IPS-NIHi7 (cell line): ENCODE measurements at regions not wholly inside any gene's neighbourhood (a gene's known extent, or its start where the extent isn't known, plus 50 kb on each side); places are given as distances from the start of the nearest gene placed in this dataset.
"Not testable (repeated sequence)": the region's sequence is repeated elsewhere in the genome, so short reads cannot be mapped to it uniquely, and the experiment has no call there.

Experiments
- DNase-seq: peaks from one replicate; pipeline ENCODE4 v3.0.0; 2012; ENCODE audit warnings: mixed read lengths; ENCODE audit errors: extremely low spot score

- peak; percentile 23 for DNase-seq
Measured at GRCh38 chrX:95218976-95219375, 1465.7 kb upstream of the DIAPH2 start.

GRCh38 chrX:95248386-95248785 is 1436.3 kb upstream of the DIAPH2 start:
- no peak for DNase-seq

DNA sequence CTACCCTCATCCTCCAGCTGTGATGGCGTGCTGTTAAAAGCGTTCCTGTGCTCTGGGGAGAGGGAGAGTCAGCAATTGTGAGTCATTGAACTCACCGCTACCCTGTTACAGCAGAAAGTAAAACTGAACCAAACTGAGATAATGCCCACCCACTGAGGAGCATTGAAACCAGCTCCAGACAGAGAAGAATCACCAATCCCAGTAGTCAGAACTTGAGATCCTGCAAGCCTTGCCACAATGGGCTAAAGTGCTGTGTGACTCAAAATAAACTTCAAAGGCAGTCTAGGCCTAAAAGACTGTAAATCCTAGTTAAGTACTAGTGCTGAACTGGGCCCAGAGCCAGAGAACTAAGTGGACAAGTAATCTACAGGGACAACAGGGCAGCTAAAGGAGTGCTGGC is 1394.2 kb upstream of the DIAPH2 start:
- DNase-seq = peak; percentile 26

GRCh38 chrX:95291561-95291960 is 1393.1 kb upstream of the DIAPH2 start:
- no peak for DNase-seq

DNA sequence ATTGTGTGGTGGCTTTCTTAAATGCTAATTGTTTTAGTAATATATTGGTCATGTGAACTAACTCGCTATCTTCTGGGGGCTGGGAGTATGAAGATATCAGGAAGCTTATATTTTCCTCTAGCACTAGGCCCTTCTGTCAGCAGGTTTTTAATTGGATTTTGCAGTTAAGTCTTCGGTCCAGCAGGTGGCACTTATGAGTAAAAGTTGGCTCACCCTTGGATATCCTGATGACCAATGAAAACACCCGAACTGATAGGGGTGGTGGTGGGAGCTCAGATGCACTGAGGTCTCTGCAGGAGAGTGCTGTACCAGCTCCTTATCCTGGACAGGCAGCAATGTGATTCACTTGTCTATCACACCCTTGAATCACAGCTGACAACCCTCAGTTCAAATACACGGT is 1365.8 kb upstream of the DIAPH2 start:
- DNase-seq = peak; percentile 79

DNA sequence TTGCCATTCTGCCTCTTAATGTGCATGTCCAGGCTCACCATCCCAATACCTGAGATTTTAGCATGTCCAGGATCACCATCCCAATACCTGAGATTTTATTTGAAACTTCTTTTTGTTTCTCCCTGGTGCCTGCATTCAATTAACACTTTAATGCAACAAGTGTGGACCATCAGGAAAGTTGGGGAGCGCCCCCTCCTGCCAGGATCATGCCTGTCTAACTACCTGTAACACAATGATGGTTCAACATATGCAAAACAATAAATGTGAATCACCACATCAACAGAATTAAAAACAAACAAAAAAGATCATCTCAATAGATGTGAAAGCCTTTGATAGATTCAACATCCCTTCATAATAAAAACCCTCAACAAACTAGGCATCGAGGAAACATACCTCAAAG is 1359.5 kb upstream of the DIAPH2 start:
- DNase-seq = no peak

DNA sequence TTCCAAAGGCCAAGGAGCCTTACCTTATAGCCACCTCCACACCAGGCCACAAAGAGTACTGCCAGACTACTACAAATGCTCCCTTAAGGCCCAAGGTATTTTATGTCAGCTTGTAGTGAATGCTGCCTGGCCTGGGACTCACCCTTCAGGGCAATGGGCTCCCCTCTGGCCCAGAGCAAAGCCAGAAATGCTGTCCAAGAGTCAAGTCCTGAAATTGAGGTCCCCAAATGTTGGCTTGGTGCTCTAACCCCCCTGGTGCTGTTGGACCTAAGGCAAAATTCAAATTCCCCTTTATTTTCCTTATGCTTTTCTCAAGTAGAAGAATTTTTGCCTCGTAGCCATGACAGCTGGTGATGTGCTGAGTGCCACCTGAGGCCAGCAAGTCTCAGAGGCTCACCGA is 1354.3 kb upstream of the DIAPH2 start:
- DNase-seq = no peak

- peak; percentile 21 for DNase-seq
Measured at GRCh38 chrX:95332530-95332929, 1352.1 kb upstream of the DIAPH2 start.

- DNase-seq = no peak
Measured at GRCh38 chrX:95346856-95347255, 1337.8 kb upstream of the DIAPH2 start.

- DNase-seq = no peak
Measured at GRCh38 chrX:95350774-95351488, 1333.7 kb upstream of the DIAPH2 start.

- no peak for DNase-seq
Measured at GRCh38 chrX:95367286-95367685, 1317.4 kb upstream of the DIAPH2 start.

- no peak for DNase-seq
Measured at GRCh38 chrX:95382799-95383198, 1301.8 kb upstream of the DIAPH2 start.

GRCh38 chrX:95383778-95384177 is 1300.9 kb upstream of the DIAPH2 start:
- DNase-seq = no peak

GRCh38 chrX:95427389-95427788 is 1257.3 kb upstream of the DIAPH2 start:
- no peak for DNase-seq

GRCh38 chrX:95435198-95435597 is 1249.4 kb upstream of the DIAPH2 start:
- DNase-seq = no peak

GRCh38 chrX:95441836-95442235 is 1242.8 kb upstream of the DIAPH2 start:
- DNase-seq = no peak

DNA sequence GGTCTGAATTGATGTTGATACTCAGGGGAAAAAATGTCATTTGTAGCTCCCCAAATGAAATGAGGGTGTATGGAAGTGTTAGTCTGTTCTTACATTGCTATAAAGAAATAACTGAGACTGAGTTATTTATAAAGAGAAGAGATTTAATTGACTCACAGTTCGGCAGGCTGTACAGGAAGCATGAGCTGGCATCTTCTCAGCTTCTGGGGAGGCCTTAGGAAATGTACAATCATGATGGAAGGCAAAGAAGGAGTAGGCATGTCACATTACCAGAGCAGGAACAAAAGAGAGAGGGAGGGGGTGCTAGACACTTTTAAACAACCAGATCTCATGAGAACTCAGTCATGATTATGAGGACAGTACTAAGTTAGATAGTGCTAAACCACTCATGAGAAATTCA is 1199.9 kb upstream of the DIAPH2 start:
- no peak for DNase-seq

DNA sequence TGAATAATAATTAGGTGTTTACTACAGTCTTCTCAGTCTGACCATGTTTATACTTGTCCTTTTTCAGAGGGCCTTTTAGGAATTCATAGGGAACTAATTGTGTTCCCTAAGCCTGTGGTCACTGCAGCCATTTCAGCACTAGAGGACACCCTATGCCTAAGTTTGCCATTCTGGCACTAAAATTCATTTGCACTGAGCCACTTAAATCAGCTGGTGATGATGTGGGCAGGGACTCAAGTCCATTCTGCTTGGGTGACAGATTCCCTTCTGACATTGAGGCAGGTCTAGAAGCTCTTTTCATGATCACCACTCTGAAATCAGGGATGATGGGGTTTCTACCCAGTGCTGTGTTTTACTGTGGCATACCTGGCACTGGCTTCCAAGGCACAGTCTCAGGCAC is 1178.9 kb upstream of the DIAPH2 start:
- DNase-seq = peak; percentile 43

- no peak for DNase-seq
Measured at GRCh38 chrX:95509474-95509873, 1175.2 kb upstream of the DIAPH2 start.

DNA sequence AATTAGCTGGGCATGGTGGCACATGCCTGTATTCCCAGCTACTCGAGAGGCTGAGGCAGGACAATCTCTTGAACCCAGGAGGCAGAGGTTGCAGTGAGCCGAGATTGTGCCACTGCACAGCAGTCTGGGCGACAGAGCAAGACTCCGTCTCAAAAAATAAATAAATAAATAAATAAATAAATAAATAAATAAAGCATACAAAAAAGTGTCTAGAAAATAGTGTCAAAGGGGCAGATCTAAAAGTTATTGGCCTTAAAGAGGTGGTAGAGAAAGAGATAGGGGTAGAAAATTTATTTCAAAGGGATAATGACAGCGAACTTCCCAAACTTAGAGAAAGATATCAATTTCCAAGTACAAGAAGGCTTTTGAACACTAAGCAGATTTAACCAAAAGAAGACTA is 1160.6 kb upstream of the DIAPH2 start:
- not testable (repeated sequence) for DNase-seq

DNA sequence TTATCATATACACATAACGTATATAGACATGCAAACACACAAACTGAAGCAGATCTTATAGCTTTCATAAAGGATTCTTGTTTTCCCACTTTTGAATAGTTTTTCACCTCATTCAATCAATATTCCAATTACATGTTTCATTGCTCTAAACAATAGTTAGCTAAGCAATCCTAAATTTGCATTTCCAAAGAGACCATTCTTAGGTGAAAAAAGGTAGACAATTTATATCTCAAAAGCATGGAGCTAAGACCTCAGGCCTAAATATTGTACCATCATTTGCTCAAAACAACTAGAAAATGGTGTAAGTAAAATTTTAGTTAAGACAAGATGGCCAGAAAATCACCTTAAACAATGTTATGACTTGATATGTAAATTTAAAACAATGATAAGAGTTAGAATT is 1148.5 kb upstream of the DIAPH2 start:
- no peak for DNase-seq

DNA sequence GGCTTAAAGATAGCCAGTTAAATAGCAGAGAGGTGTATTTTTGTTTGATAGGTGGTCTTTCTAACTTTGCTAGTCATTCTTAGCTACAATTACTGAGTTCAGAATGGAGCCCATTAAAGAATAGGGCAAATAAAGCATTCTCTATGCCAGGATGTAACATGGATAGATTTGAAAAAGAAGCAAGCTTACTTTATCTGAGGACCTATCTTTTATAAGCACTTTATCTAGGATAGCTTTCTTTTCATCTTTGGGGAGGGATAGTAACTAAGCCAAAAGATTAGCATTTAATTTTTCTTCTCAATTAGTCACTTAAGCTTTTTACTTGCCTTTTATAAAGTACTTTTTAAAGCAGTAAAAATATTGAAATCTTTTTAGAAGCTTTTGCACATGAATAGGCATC is 1148.0 kb upstream of the DIAPH2 start:
- DNase-seq = no peak

DNA sequence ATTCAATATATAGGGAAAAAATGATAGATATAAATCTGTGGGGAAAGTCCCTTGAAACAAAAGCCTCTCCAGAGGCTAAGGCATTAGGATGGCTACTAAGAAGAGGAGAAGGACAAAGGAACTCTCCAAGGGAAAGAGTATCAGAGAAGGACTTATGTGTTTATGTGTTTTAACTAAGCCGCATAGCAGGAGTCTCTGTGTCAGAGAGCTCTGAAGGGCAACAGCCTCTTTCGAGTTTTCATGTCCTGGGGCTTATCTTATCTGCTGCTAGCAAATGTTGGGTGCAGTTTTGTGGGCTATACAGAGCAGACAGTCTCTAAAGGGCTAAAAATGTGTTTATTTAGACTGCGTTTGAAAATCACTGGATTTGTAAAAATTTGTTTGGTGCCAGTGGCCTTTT is 1145.6 kb upstream of the DIAPH2 start:
- peak; percentile 20 for DNase-seq

DNA sequence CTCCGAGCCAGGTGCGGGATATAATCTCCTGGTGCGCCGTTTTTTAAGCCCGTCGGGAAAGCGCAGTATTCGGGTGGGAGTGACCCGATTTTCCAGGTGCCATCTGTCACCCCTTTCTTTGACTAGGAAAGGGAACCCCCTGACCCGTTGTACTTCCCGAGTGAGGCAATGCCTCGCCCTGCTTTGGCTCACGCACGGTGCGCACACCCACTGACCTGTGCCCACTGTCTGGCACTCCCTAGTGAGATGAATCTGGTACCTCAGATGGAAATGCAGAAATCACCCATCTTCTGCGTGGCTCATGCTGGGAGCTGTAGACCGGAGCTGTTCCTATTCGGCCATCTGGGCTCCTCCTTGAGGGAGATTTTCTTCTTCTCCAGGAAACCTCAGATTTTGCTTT is 1135.1 kb upstream of the DIAPH2 start:
- not testable (repeated sequence) for DNase-seq
